ENCODE measurements at regions not wholly inside any gene's neighbourhood (a gene's known extent, or its start where the extent isn't known, plus 50 kb on each side); places are given as distances from the start of the nearest gene placed in this dataset.

GRCh38 chr4:41359836-41360213 is 103.1 kb downstream of the UCHL1 start:
- Histone ChIP-seq H3K27ac (no peak overlapping the region), H3K36me3 (ENCODE audit: low read depth, missing control alignments) (no peaks in the 10 kb centered on the region), H3K9me3 (no peaks in the 10 kb centered on the region), H3K4me3 (peak overlapping the region; percentile 62 to 76), H3K4me1 (peaks cover 4% of the 10 kb centered on the region), H3K27me3 (no peaks in the 10 kb centered on the region)
- intact Hi-C loops (cut with DNase I; ENCODE audit: low total_unique reads), result no loop called here
- TF ChIP-seq POLR2A (IDR thresholded peaks at IDR 0.05) (no peak), CTCF (IDR thresholded peaks at IDR 0.05) (no peak)
- DNase-seq, result no peak
- WGBS, 2 donors, result 31 to 51% methylated on average over 9 to 11 of the region's 11 CpGs

GRCh38 chr4:41360214-41360920 is 103.6 kb downstream of the UCHL1 start:
- 1% methylated on average over 50 of the region's 92 CpGs; no CpG with 5 or more reads in 1 of the 2 donors for WGBS, 2 donors
- peak; percentile 45 for DNase-seq
- no peaks in the 10 kb centered on the region for H3K36me3 ChIP-seq (ENCODE audit: low read depth, missing control alignments)
- H3K27ac ChIP-seq, result peak overlapping the region in 1 of 2 donors; percentile 30
- no peaks in the 10 kb centered on the region for H3K9me3 ChIP-seq
- H3K4me1 ChIP-seq, result peaks cover 4% of the 10 kb centered on the region
- peak overlapping the region; percentile 62 to 76 for H3K4me3 ChIP-seq
- no peaks in the 10 kb centered on the region for H3K27me3 ChIP-seq
- intact Hi-C loops (cut with DNase I; ENCODE audit: low total_unique reads), result no loop called here
- TF ChIP-seq POLR2A (IDR thresholded peaks at IDR 0.05), result no peak
- no peak for TF ChIP-seq CTCF (IDR thresholded peaks at IDR 0.05)

- DNase-seq, result peak; percentile 32
- intact Hi-C loops (cut with DNase I; ENCODE audit: low total_unique reads), result no loop called here
- peaks cover 4% of the 10 kb centered on the region for H3K4me1 ChIP-seq
- WGBS, 2 donors, result 1 to 3% methylated on average over 38 to 62 of the region's 64 CpGs
- TF ChIP-seq POLR2A (IDR thresholded peaks at IDR 0.05), result no peak
- no peak for TF ChIP-seq CTCF (IDR thresholded peaks at IDR 0.05)
- H3K4me3 ChIP-seq, result peak overlapping the region; percentile 62 to 76
- H3K27ac ChIP-seq, result peak overlapping the region in 1 of 2 donors; percentile 30
- no peaks in the 10 kb centered on the region for H3K9me3 ChIP-seq
- H3K36me3 ChIP-seq (ENCODE audit: low read depth, missing control alignments), result no peaks in the 10 kb centered on the region
- no peaks in the 10 kb centered on the region for H3K27me3 ChIP-seq
Observed at GRCh38 chr4:41360921-41361793, 104.4 kb downstream of the UCHL1 start.

GRCh38 chr4:41361794-41362526 is 105.2 kb downstream of the UCHL1 start:
- peak overlapping the region; percentile 62 to 76 for H3K4me3 ChIP-seq
- WGBS, 2 donors, result 18 to 34% methylated on average over 10 of the region's 10 CpGs
- H3K4me1 ChIP-seq, result peaks cover 4% of the 10 kb centered on the region
- no peaks in the 10 kb centered on the region for H3K9me3 ChIP-seq
- TF ChIP-seq CTCF (IDR thresholded peaks at IDR 0.05), result no peak
- no peak overlapping the region for H3K27ac ChIP-seq
- no peaks in the 10 kb centered on the region for H3K27me3 ChIP-seq
- DNase-seq, result no peak
- intact Hi-C loops (cut with DNase I; ENCODE audit: low total_unique reads), result no loop called here
- no peaks in the 10 kb centered on the region for H3K36me3 ChIP-seq (ENCODE audit: low read depth, missing control alignments)
